K562 (cell line): ENCODE measurements at regions not wholly inside any gene's neighbourhood (a gene's known extent, or its start where the extent isn't known, plus 50 kb on each side); places are given as distances from the start of the nearest gene placed in this dataset.

Source experiments
- ATAC-seq: fragments of 200-7000 bp; cut with Tn5 transposase; 3 replicates; pipeline ENCODE4 v1.9.1; 2020; ENCODE audit warnings: moderate library complexity
- BruUV-seq: library from RNA; stranded (reverse); fragments of 400-500 nt; replicated peaks from 2 replicates; lab custom pipeline; 2021; lab: Mats Ljungman, UMichigan
- CTCF ChIA-PET: fragments of 300-600 bp; formaldehyde crosslinking; extraction: SDS; loops from one replicate; lab custom pipeline; 2021; ENCODE audit warnings: low intra/inter-chr PET ratio; lab: Yijun Ruan, JAX
- POLR2A ChIA-PET: fragments of 300-600, 350-650 bp; sonication (Branson Sonifier 250); formaldehyde crosslinking; extraction: SDS; loops from one replicate; lab custom pipeline; 2021; ENCODE audit warnings: antibody characterized with exemption, inconsistent platforms; lab: Yijun Ruan, JAX
- DNase-seq, 4 experiments: peaks; one replicate each; pipeline versions ENCODE4 v3.0.0 to v3.0.0-alpha.2; 2011 to 2018; ENCODE audit warnings: low spot score in 3 of 4, mixed read lengths in 3 of 4; ENCODE audit errors: extremely low read depth in 1 of 4
- FAIRE-seq: peaks from 2 replicates; lab custom pipeline; 2011; peaks lifted over from hg19 to GRCh38; lab: Jason Lieb, UNC
- H2AFZ ChIP-seq: 2 replicates; pipeline ENCODE4 v1.6.0; 2011; ENCODE audit warnings: low read depth, low read length, control low read depth, inconsistent platforms
- H3K27ac ChIP-seq: fragments of 200-600 bp; 3 replicates; pipeline ENCODE4 v1.8.0; 2011; ENCODE audit warnings: low read depth, mild to moderate bottlenecking, control low read depth, inconsistent platforms, low read length, moderate library complexity, mixed read lengths; ENCODE audit errors: extremely low read depth
- H3K27me3 ChIP-seq, 2 experiments: fragments of 300-600 bp in 1 of 2; 2 replicates in 1 of 2; 3 replicates in 1 of 2; pipeline versions ENCODE4 v1.6.0 to v1.8.0; 2011; ENCODE audit warnings: inconsistent platforms in 2 of 2, low read length in 2 of 2, mild to moderate bottlenecking in 1 of 2, mixed read lengths in 1 of 2, moderate library complexity in 1 of 2; ENCODE audit not compliant: control insufficient read depth in 2 of 2, insufficient read depth in 2 of 2
- H3K36me3 ChIP-seq: fragments of 300-600 bp; 3 replicates; pipeline ENCODE4 v1.8.0; 2011; ENCODE audit warnings: mild to moderate bottlenecking, low read length, inconsistent platforms; ENCODE audit not compliant: control insufficient read depth, insufficient read depth
- H3K4me1 ChIP-seq, 2 experiments: fragments of 200-600 bp in 1 of 2; replicated peaks in 1 of 2; 2 replicates in 1 of 2; 3 replicates in 1 of 2; pipeline versions ENCODE4 v1.5.1 to v1.8.0; 2011; ENCODE audit warnings: inconsistent platforms in 2 of 2, low read length in 2 of 2, mild to moderate bottlenecking in 1 of 2, mixed read lengths in 1 of 2, moderate library complexity in 1 of 2; ENCODE audit not compliant: control insufficient read depth in 2 of 2, insufficient read depth in 2 of 2
- H3K4me2 ChIP-seq: 2 replicates; pipeline ENCODE4 v1.6.1; 2011; ENCODE audit warnings: low read length, control low read depth, inconsistent platforms, mixed read lengths; ENCODE audit not compliant: insufficient read depth
- H3K4me3 ChIP-seq: fragments of 200-600 bp; sonication (generic), shearing (Covaris generic); 2 replicates; pipeline ENCODE4 v1.5.1; 2016; ENCODE audit warnings: control low read depth, inconsistent platforms
- H3K79me2 ChIP-seq: fragments of 200-600 bp; 3 replicates; pipeline ENCODE4 v1.8.0; 2011; ENCODE audit warnings: low read length, inconsistent platforms; ENCODE audit not compliant: control insufficient read depth, insufficient read depth
- H3K9ac ChIP-seq, 2 experiments: 2 replicates each; pipeline versions ENCODE4 v1.6.0 to v1.6.1; 2011; ENCODE audit warnings: low read depth in 2 of 2, low read length in 2 of 2, control low read depth in 1 of 2, inconsistent platforms in 1 of 2, mild to moderate bottlenecking in 1 of 2, mixed read lengths in 1 of 2; ENCODE audit not compliant: insufficient read depth in 1 of 2
- H3K9me1 ChIP-seq: one replicate; pipeline ENCODE4 v1.6.0; 2011; ENCODE audit warnings: inconsistent platforms, mild to moderate bottlenecking, low read length, moderate library complexity; ENCODE audit not compliant: control insufficient read depth, insufficient read depth
- H3K9me3 ChIP-seq: replicated peaks from 2 replicates; pipeline ENCODE4 v1.5.1; 2011; ENCODE audit warnings: low read depth, low read length, inconsistent platforms; ENCODE audit not compliant: control insufficient read depth, insufficient read depth
- H4K20me1 ChIP-seq: replicated peaks from 2 replicates; pipeline ENCODE4 v1.6.1; 2011; ENCODE audit warnings: low read length, inconsistent platforms, mixed read lengths; ENCODE audit not compliant: control insufficient read depth, insufficient read depth
- CBX2 ChIP-seq: fragments of 200-600 bp; sonication (generic); IDR thresholded peaks from one replicate; pipeline ENCODE4 v1.6.1; 2012; ENCODE audit warnings: mild to moderate bottlenecking, low read length, inconsistent platforms; ENCODE audit not compliant: insufficient read depth, poor library complexity, severe bottlenecking
- EP300 ChIP-seq: IDR thresholded peaks from 2 replicates; pipeline ENCODE4 v1.6.1; 2012; ENCODE audit warnings: low read length, improper control_type of control experiment
- KDM4B ChIP-seq, 2 experiments: fragments of 450-650 bp in 1 of 2; sonication (generic) in 1 of 2; IDR thresholded peaks; 2 replicates each; pipeline ENCODE4 v1.6.1; 2016 to 2017; ENCODE audit warnings: borderline replicate concordance in 2 of 2, antibody characterized with exemption in 1 of 2, low read depth in 1 of 2, mild to moderate bottlenecking in 1 of 2
- MCM7 ChIP-seq, 2 experiments: fragments of 450-650 bp; IDR thresholded peaks; 2 replicates each; pipeline ENCODE4 v1.6.1; 2016 to 2018
- PRMT5 ChIP-seq: sonication (generic); formaldehyde crosslinking; IDR thresholded peaks from 2 replicates; pipeline ENCODE4 v1.5.0; 2020; ENCODE audit warnings: missing genetic modification reagents
- PURB ChIP-seq: sonication (generic); formaldehyde crosslinking; IDR thresholded peaks from 2 replicates; pipeline ENCODE4 v1.9.0; 2021; ENCODE audit warnings: low read depth, mild to moderate bottlenecking, missing genetic modification reagents
- RFX1 ChIP-seq: fragments of 450-650 bp; IDR thresholded peaks from 2 replicates; pipeline ENCODE4 v1.6.1; 2016; ENCODE audit warnings: mild to moderate bottlenecking, moderate library complexity
- RNF2 ChIP-seq: sonication (generic); IDR thresholded peaks from 2 replicates; pipeline ENCODE4 v1.6.1; 2016
- RUNX1 ChIP-seq: sonication (generic); IDR thresholded peaks from 2 replicates; pipeline ENCODE4 v1.6.1; 2016; ENCODE audit warnings: antibody characterized with exemption, low read depth
- U2AF2 ChIP-seq: fragments of 200-400 bp; formaldehyde crosslinking; optimal IDR thresholded peaks from 2 replicates; pipeline ENCODE3; 2017; ENCODE audit warnings: low read depth, mild to moderate bottlenecking, low read length
- XRCC3 ChIP-seq: fragments of 450-650 bp; IDR thresholded peaks from 2 replicates; pipeline ENCODE4 v1.6.1; 2017; ENCODE audit warnings: mild to moderate bottlenecking, moderate library complexity
- ZKSCAN3 ChIP-seq: fragments of 250-450 bp; sonication (Bioruptor Pico); IDR thresholded peaks from 2 replicates; pipeline ENCODE4 v1.4.0; 2020
- ZNF57 ChIP-seq: fragments of 450-650 bp; formaldehyde crosslinking; IDR thresholded peaks from 2 replicates; pipeline ENCODE4 v1.4.0; 2020; ENCODE audit warnings: mild to moderate bottlenecking, moderate library complexity
- WGBS: fragments of 100-300 bp; shearing (Covaris generic); methylation state at CpG from one replicate; pipeline ENCODE4 v1.1.6; 2016; ENCODE audit warnings: low coverage, mixed read lengths; ENCODE audit not compliant: insufficient coverage; ENCODE audit errors: missing lambda C conversion rate; 5-methylcytosine and 5-hydroxymethylcytosine counted together
- in situ Hi-C: fragments of 300-500 bp; cut with MboI; formaldehyde crosslinking; loops from 4 replicates; pipeline ENCODE4 v1.15.0; 2018; ENCODE audit warnings: inconsistent platforms, mixed read lengths
- intact Hi-C: fragments of 100-400 bp; cut with micrococcal nuclease; formaldehyde crosslinking; loops from 2 replicates; pipeline ENCODE4 v1.14.2; 2022
- TF ChIP-seq, protein P1 (sequence below): IDR thresholded peaks from 3 replicates; pipeline ENCODE4 v1.6.1; 2011; ENCODE audit warnings: borderline replicate concordance, mild to moderate bottlenecking, moderate library complexity; ENCODE audit not compliant: insufficient read length; ENCODE audit errors: extremely low read depth
- TF ChIP-seq, protein P2 (sequence below): fragments of 450-650 bp; formaldehyde crosslinking; IDR thresholded peaks from 2 replicates; pipeline ENCODE4 v1.4.0; 2020; ENCODE audit warnings: mild to moderate bottlenecking, moderate library complexity

DNA sequence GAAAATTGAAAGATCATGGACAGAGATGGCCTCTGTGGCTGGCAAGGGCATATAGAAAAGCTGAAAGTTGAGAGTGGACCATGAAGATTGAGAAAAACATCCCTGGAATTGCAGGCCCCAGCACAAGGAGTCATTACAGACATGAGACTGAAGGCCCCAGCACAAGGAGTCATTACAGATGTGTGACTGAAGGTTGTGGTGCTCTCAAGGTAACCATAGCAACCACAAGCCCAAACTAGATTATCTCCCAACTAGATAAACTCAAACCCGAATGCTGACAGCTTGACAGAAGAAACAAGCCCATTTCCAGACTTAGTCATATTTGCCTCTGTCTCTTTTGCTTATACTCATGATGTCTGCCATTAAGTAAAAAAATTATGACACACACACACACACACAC, 1252.1 kb upstream of the ADGRL4 start:
- 0% methylated on average over 1 of the region's 1 CpG for WGBS
- H3K9me3 ChIP-seq: no peaks in the 10 kb centered on the region; the same call in 1 of the 2 replicates
- intact Hi-C loops: no loop called here
- no peak overlapping the region for H3K4me3 ChIP-seq
- CTCF ChIA-PET: no interaction called here
- DNase-seq (no peak), ATAC-seq (no peak)
- no peak overlapping the region for H2AFZ ChIP-seq
- H3K9me1 ChIP-seq: no peaks in the 10 kb centered on the region
- no peaks in the 10 kb centered on the region for H3K27me3 ChIP-seq
- no peaks in the 10 kb centered on the region for H3K79me2 ChIP-seq
- POLR2A ChIA-PET: no interaction called here
- no TSS peak for BruUV-seq
- no peaks in the 10 kb centered on the region for H4K20me1 ChIP-seq
- TF ChIP-seq PRMT5 (CRISPR knock-in tag) (no peak), EP300 (no peak), CBX2 (no peak), RFX1 (peak; percentile 54)
- TF ChIP-seq, all 486 proteins: peak for 1
- Histone ChIP-seq H3K36me3 (no peaks in the 10 kb centered on the region), H3K4me2 (no peak overlapping the region), H3K4me1 (no peaks in the 10 kb centered on the region), H3K27ac (no peak overlapping the region), H3K9ac (no peak overlapping the region)
- in situ Hi-C loops: no loop called here
- no peak for FAIRE-seq

DNA sequence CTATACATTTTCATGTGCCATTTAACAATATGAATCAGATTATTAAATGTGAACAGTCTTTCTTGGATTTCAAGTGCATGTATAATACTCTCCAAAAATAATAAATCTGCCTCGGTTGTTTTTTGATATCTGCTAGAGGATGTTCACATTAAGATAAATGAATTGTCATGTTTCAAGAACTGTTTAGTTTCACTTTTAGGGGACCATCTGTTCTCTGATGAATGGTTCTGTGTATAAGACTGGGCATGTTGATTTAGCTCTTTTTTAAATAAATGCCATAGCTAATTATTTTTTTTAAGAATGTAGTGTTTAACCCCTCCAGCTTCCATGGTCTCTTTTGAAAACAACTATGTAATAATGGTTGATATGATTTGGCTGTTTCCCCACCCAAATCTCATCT, 1245.1 kb upstream of the ADGRL4 start:
- H2AFZ ChIP-seq: no peak overlapping the region
- no peaks in the 10 kb centered on the region; the same call in 1 of the 2 replicates for H3K9me3 ChIP-seq
- no peaks in the 10 kb centered on the region for H3K4me1 ChIP-seq
- H3K27me3 ChIP-seq: no peaks in the 10 kb centered on the region
- no peak for ATAC-seq
- H4K20me1 ChIP-seq: no peaks in the 10 kb centered on the region
- intact Hi-C loops (no loop called here), in situ Hi-C loops (no loop called here)
- CTCF ChIA-PET: no interaction called here
- H3K4me3 ChIP-seq: no peak overlapping the region
- FAIRE-seq: no peak
- no peak overlapping the region for H3K4me2 ChIP-seq
- no peak overlapping the region for H3K27ac ChIP-seq
- H3K9me1 ChIP-seq: no peaks in the 10 kb centered on the region
- WGBS: 0% methylated on average over 1 of the region's 1 CpG
- H3K9ac ChIP-seq: no peak overlapping the region
- BruUV-seq: no TSS peak
- H3K79me2 ChIP-seq: no peaks in the 10 kb centered on the region
- H3K36me3 ChIP-seq: no peaks in the 10 kb centered on the region
- DNase-seq: no peak
- POLR2A ChIA-PET: no interaction called here
- TF ChIP-seq XRCC3: no peak
- TF ChIP-seq KDM4B (IDR thresholded peaks at IDR 0.05; ENCODE audit: borderline replicate concordance in 2 of 2, low read depth in 1 of 2): no peak
- TF ChIP-seq, protein P1, sequence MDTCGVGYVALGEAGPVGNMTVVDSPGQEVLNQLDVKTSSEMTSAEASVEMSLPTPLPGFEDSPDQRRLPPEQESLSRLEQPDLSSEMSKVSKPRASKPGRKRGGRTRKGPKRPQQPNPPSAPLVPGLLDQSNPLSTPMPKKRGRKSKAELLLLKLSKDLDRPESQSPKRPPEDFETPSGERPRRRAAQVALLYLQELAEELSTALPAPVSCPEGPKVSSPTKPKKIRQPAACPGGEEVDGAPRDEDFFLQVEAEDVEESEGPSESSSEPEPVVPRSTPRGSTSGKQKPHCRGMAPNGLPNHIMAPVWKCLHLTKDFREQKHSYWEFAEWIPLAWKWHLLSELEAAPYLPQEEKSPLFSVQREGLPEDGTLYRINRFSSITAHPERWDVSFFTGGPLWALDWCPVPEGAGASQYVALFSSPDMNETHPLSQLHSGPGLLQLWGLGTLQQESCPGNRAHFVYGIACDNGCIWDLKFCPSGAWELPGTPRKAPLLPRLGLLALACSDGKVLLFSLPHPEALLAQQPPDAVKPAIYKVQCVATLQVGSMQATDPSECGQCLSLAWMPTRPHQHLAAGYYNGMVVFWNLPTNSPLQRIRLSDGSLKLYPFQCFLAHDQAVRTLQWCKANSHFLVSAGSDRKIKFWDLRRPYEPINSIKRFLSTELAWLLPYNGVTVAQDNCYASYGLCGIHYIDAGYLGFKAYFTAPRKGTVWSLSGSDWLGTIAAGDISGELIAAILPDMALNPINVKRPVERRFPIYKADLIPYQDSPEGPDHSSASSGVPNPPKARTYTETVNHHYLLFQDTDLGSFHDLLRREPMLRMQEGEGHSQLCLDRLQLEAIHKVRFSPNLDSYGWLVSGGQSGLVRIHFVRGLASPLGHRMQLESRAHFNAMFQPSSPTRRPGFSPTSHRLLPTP: no peak
- no peak for TF ChIP-seq U2AF2
- TF ChIP-seq RNF2: no peak
- TF ChIP-seq, protein P2, sequence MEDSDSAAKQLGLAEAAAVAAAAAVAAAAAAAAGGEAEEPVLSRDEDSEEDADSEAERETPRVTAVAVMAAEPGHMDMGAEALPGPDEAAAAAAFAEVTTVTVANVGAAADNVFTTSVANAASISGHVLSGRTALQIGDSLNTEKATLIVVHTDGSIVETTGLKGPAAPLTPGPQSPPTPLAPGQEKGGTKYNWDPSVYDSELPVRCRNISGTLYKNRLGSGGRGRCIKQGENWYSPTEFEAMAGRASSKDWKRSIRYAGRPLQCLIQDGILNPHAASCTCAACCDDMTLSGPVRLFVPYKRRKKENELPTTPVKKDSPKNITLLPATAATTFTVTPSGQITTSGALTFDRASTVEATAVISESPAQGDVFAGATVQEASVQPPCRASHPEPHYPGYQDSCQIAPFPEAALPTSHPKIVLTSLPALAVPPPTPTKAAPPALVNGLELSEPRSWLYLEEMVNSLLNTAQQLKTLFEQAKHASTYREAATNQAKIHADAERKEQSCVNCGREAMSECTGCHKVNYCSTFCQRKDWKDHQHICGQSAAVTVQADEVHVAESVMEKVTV (CRISPR knock-in tag): no peak
- TF ChIP-seq RUNX1: no peak
- no peak for TF ChIP-seq ZNF57 (CRISPR knock-in tag)
- no peak for TF ChIP-seq ZKSCAN3 (CRISPR knock-in tag)
- no peak for TF ChIP-seq PURB (CRISPR knock-in tag)
- no peak for TF ChIP-seq MCM7 (IDR thresholded peaks at IDR 0.05)
